ENCODE measurements at regions not wholly inside any gene's neighbourhood (a gene's known extent, or its start where the extent isn't known, plus 50 kb on each side); places are given as distances from the start of the nearest gene placed in this dataset.

DNA sequence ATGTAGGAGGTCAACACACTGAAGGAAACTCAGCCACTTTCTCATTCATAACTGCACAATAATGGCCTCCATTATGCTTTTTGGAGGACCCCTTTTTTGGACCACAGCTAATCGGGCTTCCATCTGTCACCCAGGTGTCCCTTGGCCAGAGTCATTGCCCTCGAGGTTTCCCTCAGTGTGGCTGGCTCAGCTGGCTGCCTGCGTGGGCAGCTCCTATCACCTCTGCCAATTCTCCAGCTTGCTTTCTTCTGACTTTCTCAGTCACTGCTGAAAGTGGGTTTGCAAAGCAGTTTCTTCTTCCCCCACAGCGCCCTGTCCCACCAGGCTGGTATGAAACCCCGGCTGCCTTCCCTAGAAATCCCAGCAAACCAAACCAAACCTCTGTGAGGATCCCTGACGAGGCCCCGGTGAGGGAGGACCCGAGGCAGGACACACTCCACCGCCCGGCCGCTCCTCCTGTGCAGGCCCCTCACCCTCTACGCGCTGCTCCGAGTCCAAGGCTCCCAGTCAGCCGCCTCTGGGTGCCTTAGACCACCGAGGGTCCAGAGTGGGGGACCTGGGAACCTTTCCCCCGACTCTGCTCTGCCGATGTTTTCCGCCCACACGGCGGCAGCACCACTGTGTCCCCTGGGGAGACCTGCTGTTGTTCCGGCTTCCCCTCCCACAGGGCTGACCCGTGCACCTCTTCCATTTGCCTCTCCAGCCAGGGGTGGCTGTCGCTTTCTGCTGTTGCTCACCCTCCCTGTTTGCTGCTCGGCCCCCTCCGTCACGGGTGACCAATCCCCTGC, 109.5 kb downstream of the TENT4A start:
- H3K36me3 ChIP-seq (replicated peaks) = no peaks in the 10 kb centered on the region
- in situ Hi-C loops (cut with HindIII; ENCODE audit: low pct_ligation_motif_present, low sequenced_read_pairs) = no loop called here
- DNase-seq = no peak
- H3K4me3 ChIP-seq (ENCODE audit: low read depth, low read length) = no peak overlapping the region
- TF ChIP-seq CTCF (IDR thresholded peaks at IDR 0.05; ENCODE audit: low read depth, low read length, missing control alignments) = no peak
- H3K27me3 ChIP-seq (replicated peaks) = no peaks in the 10 kb centered on the region
- H3K27ac ChIP-seq = no peak overlapping the region

DNA sequence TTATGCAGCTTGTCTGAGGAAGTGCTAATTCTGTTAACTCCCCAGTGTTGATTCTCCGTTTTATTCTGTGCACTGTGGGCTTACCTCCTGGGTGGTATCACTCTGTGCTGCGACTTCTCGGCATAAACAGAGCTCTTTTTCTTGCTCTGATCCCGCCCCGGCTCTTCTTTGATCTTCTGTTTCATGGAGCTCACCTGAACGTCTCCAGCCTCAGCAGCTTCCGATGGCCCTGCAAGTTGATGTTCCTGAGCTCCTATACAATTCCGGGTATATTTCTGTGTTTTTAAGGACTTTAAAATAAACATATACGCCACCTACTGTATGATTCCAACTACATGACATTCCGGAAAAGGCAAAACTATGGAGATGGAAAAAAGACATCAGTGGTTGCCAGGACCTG, 110.8 kb downstream of the TENT4A start:
- Histone ChIP-seq H3K36me3 (replicated peaks) (no peaks in the 10 kb centered on the region), H3K4me3 (ENCODE audit: low read depth, low read length) (no peak overlapping the region), H3K27me3 (replicated peaks) (no peaks in the 10 kb centered on the region), H3K27ac (no peak overlapping the region)
- in situ Hi-C loops (cut with HindIII; ENCODE audit: low pct_ligation_motif_present, low sequenced_read_pairs) = no loop called here
- no peak for TF ChIP-seq CTCF (IDR thresholded peaks at IDR 0.05; ENCODE audit: low read depth, low read length, missing control alignments)
- no peak for DNase-seq

- Histone ChIP-seq H3K27me3 (replicated peaks) (no peaks in the 10 kb centered on the region), H3K27ac (no peak overlapping the region), H3K4me3 (ENCODE audit: low read depth, low read length) (no peak overlapping the region), H3K36me3 (replicated peaks) (no peaks in the 10 kb centered on the region)
- TF ChIP-seq CTCF (IDR thresholded peaks at IDR 0.05; ENCODE audit: low read depth, low read length, missing control alignments) = no peak
- no peak for DNase-seq
- in situ Hi-C loops (cut with HindIII; ENCODE audit: low pct_ligation_motif_present, low sequenced_read_pairs) = no loop called here
Observed at GRCh38 chr5:6825678-6826244, 112.5 kb downstream of the TENT4A start.

GRCh38 chr5:6826756-6827155, 113.5 kb downstream of the TENT4A start:
- no peak for DNase-seq

GRCh38 chr5:6827526-6828219, 114.4 kb downstream of the TENT4A start:
- no peak overlapping the region for H3K27ac ChIP-seq
- no peak for DNase-seq
- no peaks in the 10 kb centered on the region for H3K27me3 ChIP-seq (replicated peaks)
- H3K36me3 ChIP-seq (replicated peaks) = no peaks in the 10 kb centered on the region
- in situ Hi-C loops (cut with HindIII; ENCODE audit: low pct_ligation_motif_present, low sequenced_read_pairs) = no loop called here
- no peak overlapping the region for H3K4me3 ChIP-seq (ENCODE audit: low read depth, low read length)
- TF ChIP-seq CTCF (IDR thresholded peaks at IDR 0.05; ENCODE audit: low read depth, low read length, missing control alignments) = no peak

More at GRCh38 chr5:6826756-6827155, 113.5 kb downstream of the TENT4A start:
- H3K4me3 ChIP-seq (ENCODE audit: low read depth, low read length) = no peak overlapping the region
- no peaks in the 10 kb centered on the region for H3K36me3 ChIP-seq (replicated peaks)
- H3K27me3 ChIP-seq (replicated peaks) = no peaks in the 10 kb centered on the region
- in situ Hi-C loops (cut with HindIII; ENCODE audit: low pct_ligation_motif_present, low sequenced_read_pairs) = no loop called here
- no peak overlapping the region for H3K27ac ChIP-seq
- TF ChIP-seq CTCF (IDR thresholded peaks at IDR 0.05; ENCODE audit: low read depth, low read length, missing control alignments) = no peak
